ENCODE measurements at regions not wholly inside any gene's neighbourhood (a gene's known extent, or its start where the extent isn't known, plus 50 kb on each side); places are given as distances from the start of the nearest gene placed in this dataset.

DNA sequence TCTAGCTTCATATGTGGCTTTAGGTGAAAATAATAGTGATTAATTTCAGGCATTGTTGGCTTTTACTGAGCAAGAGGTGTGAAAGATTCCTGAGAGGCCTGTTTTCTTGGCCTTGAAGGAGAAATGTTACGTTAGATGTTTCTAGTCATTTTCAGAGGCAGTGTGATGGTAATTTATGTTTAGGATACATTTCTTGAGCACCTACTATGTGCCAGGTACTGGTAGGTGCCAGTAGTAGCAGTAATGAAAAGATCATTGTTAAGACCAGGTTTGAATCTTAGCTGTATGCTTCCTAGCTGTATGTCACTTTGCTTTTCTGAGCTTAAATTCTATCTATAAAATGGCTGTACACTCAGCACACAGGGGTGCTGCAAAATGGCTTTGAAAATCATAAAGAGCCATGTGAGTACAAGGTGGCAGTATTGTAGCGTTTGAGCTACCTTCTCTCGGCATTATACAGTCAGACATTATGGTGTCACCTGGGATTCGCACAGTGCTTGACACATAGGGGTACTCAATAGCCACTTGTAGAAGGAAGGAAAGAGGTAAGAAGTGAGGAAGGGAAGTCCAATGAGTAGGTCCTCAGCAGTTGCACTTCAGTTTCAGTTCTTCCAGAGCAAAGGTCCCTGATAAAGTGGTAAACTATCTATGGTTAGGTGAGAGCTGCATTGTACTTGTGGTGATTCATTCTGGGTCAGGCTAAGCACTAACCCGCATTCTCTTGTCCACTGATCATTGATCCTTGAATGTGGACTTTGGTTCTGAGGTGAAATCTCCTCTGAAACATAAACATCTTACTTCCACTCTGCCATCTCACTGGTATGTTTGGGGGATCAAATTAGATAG is 166.5 kb upstream of the NR3C1 start:
- in situ Hi-C loops (cut with HindIII; ENCODE audit: low sequenced_read_pairs): no loop called here

DNA sequence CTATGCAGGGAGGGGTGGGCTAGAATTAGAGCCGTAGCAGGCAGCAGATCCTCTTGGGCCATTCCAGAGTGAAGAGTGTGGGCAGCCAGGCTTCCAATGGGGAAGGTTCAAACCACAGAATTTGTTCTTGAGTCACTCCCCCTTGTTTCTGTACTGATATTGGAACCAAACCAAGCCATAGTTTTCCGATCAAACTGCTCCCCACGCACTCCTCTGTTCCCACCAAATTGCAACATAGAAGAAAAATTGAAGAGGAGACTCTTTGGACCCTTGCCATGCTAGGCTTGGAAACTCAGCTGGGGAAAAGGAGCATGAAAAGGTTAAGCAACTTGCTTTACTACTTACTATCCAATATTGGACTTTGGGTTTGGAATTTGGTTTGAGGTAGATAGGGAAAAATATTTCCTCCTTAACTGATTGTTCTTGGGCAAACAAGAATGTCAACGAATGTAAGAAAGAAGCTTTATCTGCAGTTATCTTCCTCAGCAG is 165.8 kb upstream of the NR3C1 start:
- in situ Hi-C loops (cut with HindIII; ENCODE audit: low sequenced_read_pairs): no loop called here

DNA sequence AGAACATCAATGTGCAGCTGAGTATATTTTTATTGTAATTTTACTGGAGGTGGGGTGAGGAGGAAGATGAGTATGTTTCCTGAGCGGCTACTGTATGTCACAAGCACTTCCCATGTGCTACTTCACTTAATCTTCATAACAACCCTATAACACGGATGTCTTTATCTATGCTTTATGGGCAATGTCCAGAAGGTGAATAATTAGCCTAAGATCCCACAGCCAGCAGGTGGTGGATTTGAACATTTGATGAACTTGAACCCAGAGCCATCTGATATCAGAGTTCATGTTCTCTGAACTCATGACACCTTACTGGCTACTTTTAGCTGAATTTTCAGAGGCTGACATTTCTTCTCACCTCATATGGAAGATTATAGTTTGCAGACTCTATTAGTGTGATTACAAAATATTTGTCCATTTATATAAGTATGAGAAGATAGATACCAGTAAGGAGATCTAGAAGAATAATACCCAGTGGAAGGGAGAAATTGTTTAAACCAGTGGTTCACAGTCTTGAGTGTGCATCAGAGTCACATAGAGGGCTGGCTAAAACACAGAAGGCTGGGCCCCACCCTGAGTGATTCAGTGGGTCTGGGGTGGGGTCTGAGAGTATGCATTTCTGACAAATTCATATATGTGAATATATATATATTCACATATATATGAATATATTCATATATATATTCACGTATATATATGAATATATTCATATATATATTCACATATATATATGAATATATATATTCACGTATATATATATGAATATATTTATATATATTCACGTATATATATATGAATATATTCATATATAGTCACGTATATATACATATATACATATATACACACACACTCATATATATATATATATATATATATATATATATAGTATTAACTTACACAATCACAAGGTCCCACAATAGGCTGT is 164.4 kb upstream of the NR3C1 start:
- in situ Hi-C loops (cut with HindIII; ENCODE audit: low sequenced_read_pairs): no loop called here

DNA sequence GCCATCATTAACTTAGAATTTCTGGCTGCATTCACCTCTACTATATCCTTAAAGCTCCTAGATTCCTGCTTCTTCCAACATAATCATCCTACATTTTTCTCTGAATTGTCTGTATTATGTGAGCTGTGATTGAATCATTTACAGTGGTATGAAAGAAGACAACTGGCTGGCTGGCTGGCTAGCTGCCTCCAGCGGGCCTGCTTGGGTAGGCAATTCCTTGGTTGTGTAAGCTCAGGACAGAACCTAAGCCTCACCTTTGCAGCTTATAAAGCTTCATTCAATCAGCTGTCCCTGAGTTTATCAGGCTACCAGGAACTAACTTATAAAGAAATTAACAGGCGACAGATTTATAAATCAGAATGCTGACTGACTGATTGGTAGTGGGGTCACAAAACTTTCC is 162.7 kb upstream of the NR3C1 start:
- in situ Hi-C loops (cut with HindIII; ENCODE audit: low sequenced_read_pairs): no loop called here

DNA sequence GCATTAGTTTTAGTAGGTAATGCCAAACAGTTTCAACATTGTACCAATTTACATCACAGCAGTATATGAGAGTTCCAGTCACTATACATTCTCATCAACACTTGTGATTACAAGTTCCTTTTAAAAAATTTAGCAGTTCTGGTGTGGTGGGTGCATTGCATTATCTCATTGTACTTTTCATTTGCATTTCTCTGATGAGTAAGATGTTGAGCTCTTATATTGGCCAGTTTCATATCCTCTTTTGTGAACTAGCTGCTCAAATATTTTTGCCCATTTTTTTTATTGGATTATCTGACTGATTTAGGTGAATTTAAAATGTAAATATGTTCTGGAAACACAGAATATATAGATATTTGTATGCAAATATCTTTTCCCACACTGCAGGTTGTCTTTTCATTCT is 160.9 kb upstream of the NR3C1 start:
- in situ Hi-C loops (cut with HindIII; ENCODE audit: low sequenced_read_pairs): no loop called here

DNA sequence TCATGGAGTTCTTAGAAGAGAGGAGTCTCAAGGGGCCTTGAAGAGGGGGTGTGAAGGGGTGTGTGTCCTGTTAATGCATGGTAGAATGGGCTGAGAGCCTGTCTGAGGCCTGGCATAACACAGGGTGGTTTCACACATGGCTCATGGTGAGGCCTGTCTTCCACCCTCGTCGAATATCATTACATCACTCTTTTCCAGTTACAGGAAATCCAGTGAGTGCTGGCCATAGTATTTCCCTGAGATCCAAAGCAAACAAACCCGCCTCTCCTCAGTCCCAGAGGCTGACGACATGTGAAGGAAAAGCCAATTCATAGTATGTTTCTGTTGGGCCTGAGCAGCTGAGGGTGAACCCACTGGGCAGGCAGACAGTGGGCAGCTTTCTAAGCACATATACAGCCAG is 159.4 kb upstream of the NR3C1 start:
- in situ Hi-C loops (cut with HindIII; ENCODE audit: low sequenced_read_pairs): no loop called here

DNA sequence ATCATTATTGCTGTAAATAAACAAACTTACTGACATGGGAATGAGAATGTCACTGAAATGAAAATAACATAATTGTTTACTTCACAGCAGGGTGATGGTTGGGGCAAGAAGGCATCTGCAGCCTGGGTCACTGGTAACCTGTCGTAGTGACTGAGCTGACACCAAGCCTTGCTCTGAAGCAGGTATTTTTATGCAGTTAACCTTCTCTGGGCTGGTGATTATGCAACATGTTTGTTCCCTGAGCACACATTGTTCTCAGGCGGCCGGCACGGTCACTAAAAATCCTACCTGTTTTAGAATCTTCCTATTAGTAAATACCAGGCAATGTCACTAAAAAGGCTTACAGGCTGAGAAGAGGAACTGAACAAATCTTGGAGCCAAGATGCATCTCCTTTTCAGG is 157.7 kb upstream of the NR3C1 start:
- in situ Hi-C loops (cut with HindIII; ENCODE audit: low sequenced_read_pairs): no loop called here

DNA sequence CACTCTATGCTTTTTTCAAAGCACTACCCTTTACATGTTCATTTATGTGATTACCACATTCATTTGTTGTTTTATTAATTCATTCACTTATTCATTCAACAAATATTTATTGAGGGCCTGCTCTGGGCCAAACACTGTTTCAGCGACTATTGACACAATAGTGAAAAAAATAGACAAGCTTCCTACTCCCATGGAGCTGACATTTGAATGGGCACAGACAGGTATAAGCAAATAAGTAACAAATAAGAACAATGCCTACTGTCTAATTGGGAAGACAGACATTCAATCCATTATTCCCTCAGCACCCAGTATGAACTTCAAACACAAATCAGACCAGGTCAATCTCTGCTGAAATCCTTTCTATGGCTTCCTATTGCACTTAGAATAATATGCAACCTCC is 156.9 kb upstream of the NR3C1 start:
- in situ Hi-C loops (cut with HindIII; ENCODE audit: low sequenced_read_pairs): no loop called here

GRCh38 chr5:143559586-143560109 is 156.2 kb upstream of the NR3C1 start:
- in situ Hi-C loops (cut with HindIII; ENCODE audit: low sequenced_read_pairs): no loop called here

GRCh38 chr5:143558048-143558447 is 154.6 kb upstream of the NR3C1 start:
- in situ Hi-C loops (cut with HindIII; ENCODE audit: low sequenced_read_pairs): no loop called here

DNA sequence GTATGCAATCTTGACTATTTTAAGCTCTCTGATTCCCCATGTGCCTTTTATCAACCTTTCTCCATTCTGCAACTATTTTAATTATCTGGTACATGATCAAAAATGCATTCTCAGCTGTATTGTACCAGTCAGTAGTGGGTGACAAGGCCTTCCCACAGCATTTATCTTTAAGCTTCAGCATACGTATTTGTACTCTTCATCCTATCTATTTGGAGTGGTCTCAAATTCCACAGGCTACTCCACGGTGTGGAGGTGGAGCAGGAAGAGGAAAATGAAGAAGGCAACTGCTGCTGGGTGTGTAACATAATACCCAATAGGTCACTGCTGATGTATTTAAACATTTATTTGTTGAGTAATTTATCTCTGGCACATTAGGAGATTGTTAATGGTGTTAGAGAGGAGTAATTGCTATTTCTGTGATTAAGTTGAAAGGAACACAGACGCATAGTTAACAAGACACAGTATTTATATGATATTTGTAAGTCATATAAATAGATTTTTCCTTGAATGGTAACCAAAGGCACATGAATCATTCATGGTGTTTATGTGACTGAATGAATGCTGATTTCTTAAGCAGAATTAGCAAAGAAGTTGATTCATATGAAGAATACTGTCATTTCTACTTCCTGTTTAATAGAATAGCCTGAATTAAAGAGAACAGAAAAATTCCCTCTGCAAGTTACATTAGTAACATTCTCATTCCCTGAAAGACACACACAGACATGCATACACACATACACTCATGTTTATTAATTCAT is 153.8 kb upstream of the NR3C1 start:
- in situ Hi-C loops (cut with HindIII; ENCODE audit: low sequenced_read_pairs): no loop called here

GRCh38 chr5:143554918-143555477 is 151.5 kb upstream of the NR3C1 start:
- in situ Hi-C loops (cut with HindIII; ENCODE audit: low sequenced_read_pairs): no loop called here

DNA sequence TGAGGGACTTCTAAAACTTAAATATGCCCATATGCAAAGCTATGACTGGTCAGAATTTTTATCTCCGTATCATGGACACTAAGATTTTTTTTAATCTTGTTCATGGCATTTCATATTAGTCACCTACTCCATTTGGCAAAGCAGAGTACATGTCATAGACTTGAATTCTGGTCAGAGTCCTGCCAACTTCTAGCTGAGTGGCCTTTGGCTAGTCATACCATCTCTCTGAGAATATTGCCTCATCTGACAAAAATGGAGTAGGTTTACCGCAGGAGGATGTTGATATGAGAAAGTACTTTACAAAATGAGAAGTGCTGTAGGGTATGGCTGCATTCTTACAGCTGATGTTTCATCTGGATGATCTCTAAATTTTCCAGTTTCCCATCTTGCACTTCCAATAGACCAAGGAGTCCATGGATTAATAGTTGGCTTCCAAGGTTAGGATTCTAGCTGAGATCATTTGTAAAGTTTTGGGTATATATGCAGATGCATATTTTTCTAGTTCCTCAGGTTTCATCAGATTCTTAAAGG is 150.8 kb upstream of the NR3C1 start:
- in situ Hi-C loops (cut with HindIII; ENCODE audit: low sequenced_read_pairs): no loop called here

GRCh38 chr5:143552680-143553079 is 149.2 kb upstream of the NR3C1 start:
- in situ Hi-C loops (cut with HindIII; ENCODE audit: low sequenced_read_pairs): no loop called here

DNA sequence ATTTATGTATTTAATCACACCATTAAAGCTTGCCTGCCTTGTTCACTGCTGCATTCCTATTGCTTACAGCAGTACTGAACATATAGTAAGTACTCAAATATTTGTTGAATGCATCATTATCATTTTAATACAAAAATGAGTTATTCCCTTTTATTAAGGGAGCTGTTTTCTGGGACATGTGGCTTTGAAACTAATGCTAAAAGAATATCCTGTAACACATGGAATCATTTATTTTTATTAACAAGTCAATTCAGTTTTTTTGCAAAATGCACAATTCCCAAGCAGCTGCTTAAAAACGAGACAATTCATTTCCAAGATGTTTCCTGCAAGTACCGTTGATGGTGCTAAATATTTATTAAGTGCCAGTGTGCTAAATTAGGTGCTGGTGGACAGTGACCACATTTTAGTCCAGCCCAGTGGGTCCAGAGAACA is 148.3 kb upstream of the NR3C1 start:
- in situ Hi-C loops (cut with HindIII; ENCODE audit: low sequenced_read_pairs): no loop called here

- in situ Hi-C loops (cut with HindIII; ENCODE audit: low sequenced_read_pairs): no loop called here
These were observed 147.6 kb upstream of the NR3C1 start for GRCh38 chr5:143550986-143551630.

DNA sequence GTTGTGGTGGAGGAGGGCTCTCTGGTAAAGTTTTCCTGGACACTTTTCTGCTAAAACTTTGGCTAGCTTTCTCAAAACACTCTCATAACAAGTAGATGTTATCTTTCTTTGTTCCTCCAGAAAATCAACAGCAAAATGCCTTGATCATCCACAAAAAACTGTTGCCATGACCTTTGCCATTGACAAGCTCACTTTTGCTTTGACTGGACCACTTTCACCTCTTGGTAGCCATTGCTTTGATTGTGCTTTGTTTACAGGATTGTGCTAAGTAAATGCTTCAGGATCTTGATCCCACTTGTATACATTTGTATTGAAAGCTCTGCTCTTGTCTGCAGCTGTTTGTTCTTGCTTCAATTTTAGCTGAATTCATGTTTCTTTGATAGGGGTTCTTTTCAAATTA is 143.9 kb upstream of the NR3C1 start:
- in situ Hi-C loops (cut with HindIII; ENCODE audit: low sequenced_read_pairs): no loop called here

- in situ Hi-C loops (cut with HindIII; ENCODE audit: low sequenced_read_pairs): no loop called here
These were observed 142.9 kb upstream of the NR3C1 start for GRCh38 chr5:143546394-143546793.

- in situ Hi-C loops (cut with HindIII; ENCODE audit: low sequenced_read_pairs): no loop called here
These were observed 141.1 kb upstream of the NR3C1 start for GRCh38 chr5:143544606-143545005.
